HEK293 (cell line): ENCODE measurements at regions not wholly inside any gene's neighbourhood (a gene's known extent, or its start where the extent isn't known, plus 50 kb on each side); places are given as distances from the start of the nearest gene placed in this dataset.

ENCODE experiments used
- CTCF ChIA-PET: fragments of 350-600 bp; formaldehyde crosslinking; extraction: SDS; loops from one replicate; lab custom pipeline; 2021; ENCODE audit warnings: antibody characterized with exemption; lab: Yijun Ruan, JAX
- POLR2A ChIA-PET: fragments of 300-600 bp; formaldehyde crosslinking; extraction: SDS; loops from one replicate; lab custom pipeline; 2020; ENCODE audit warnings: antibody characterized with exemption, inconsistent platforms; lab: Yijun Ruan, JAX
- H3K27ac ChIP-seq: fragments of 200-500 bp; sonication (Bioruptor generic); 2 replicates; pipeline ENCODE4 v1.5.1; 2014; ENCODE audit warnings: low read depth, low read length, control low read depth, inconsistent platforms; ENCODE audit errors: extremely low read depth
- H3K36me3 ChIP-seq, 2 experiments: fragments of 200-500 bp in 1 of 2; sonication (Bioruptor generic) in 1 of 2; 1 replicate in 1 of 2; 2 replicates in 1 of 2; pipeline ENCODE4 v1.5.1; 2014 to 2017; ENCODE audit warnings: inconsistent platforms in 2 of 2, low read length in 2 of 2; ENCODE audit not compliant: control insufficient read depth in 2 of 2, insufficient read depth in 1 of 2
- H3K4me1 ChIP-seq: fragments of 200-500 bp; sonication (Bioruptor generic); 2 replicates; pipeline ENCODE4 v1.5.1; 2014; ENCODE audit warnings: mild to moderate bottlenecking, low read length, inconsistent platforms; ENCODE audit not compliant: control insufficient read depth, insufficient read depth
- H3K4me3 ChIP-seq: 2 replicates; pipeline ENCODE4 v1.5.1; 2011; ENCODE audit warnings: low read depth, mild to moderate bottlenecking, control low read depth, low read length, moderate library complexity
- H3K9me3 ChIP-seq: fragments of 200-500 bp; sonication (Bioruptor generic); 2 replicates; pipeline ENCODE4 v1.5.1; 2014; ENCODE audit warnings: low read depth, low read length, inconsistent platforms; ENCODE audit not compliant: control insufficient read depth, insufficient read depth
- SALL2 ChIP-seq: fragments of 450-650 bp; formaldehyde crosslinking; IDR thresholded peaks from 2 replicates; pipeline ENCODE4 v1.5.0; 2017; ENCODE audit warnings: missing biosample characterization, mild to moderate bottlenecking, missing genetic modification characterization, borderline replicate concordance
- ZEB2 ChIP-seq: fragments of 450-650 bp; formaldehyde crosslinking; IDR thresholded peaks from 2 replicates; pipeline ENCODE4 v1.5.1; 2016; ENCODE audit warnings: missing biosample characterization, missing genetic modification characterization
- ZFP69B ChIP-seq: fragments of 450-650 bp; formaldehyde crosslinking; IDR thresholded peaks from 2 replicates; pipeline ENCODE4 v1.5.1; 2016; ENCODE audit warnings: missing biosample characterization, missing genetic modification characterization
- ZNF112 ChIP-seq: fragments of 450-650 bp; formaldehyde crosslinking; IDR thresholded peaks from 2 replicates; pipeline ENCODE4 v1.5.0; 2017; ENCODE audit warnings: missing biosample characterization, missing genetic modification characterization
- ZNF114 ChIP-seq: fragments of 450-650 bp; formaldehyde crosslinking; IDR thresholded peaks from 2 replicates; pipeline ENCODE4 v1.5.0; 2017; ENCODE audit warnings: missing biosample characterization, missing genetic modification characterization
- ZNF19 ChIP-seq: fragments of 450-650 bp; formaldehyde crosslinking; IDR thresholded peaks from 2 replicates; pipeline ENCODE4; 2016; ENCODE audit warnings: missing biosample characterization, missing genetic modification characterization, low read depth
- ZNF274 ChIP-seq, 2 experiments: fragments of 200-500 bp in 1 of 2; fragments of 450-650 bp in 1 of 2; sonication (Bioruptor generic) in 1 of 2; formaldehyde crosslinking in 1 of 2; IDR thresholded peaks; 2 replicates each; pipeline versions ENCODE4 v1.5.1 to v1.6.1; 2014 to 2016; ENCODE audit warnings: borderline replicate concordance in 1 of 2, inconsistent platforms in 1 of 2, low read length in 1 of 2, missing biosample characterization in 1 of 2, missing genetic modification characterization in 1 of 2
- ZNF510 ChIP-seq: fragments of 450-650 bp; formaldehyde crosslinking; IDR thresholded peaks from 2 replicates; pipeline ENCODE4 v1.5.1; 2018; ENCODE audit warnings: mild to moderate bottlenecking, missing genetic modification characterization, missing biosample characterization; ENCODE audit not compliant: insufficient replicate concordance
- ZNF514 ChIP-seq: fragments of 450-650 bp; formaldehyde crosslinking; IDR thresholded peaks from 2 replicates; pipeline ENCODE4 v1.5.1; 2016; ENCODE audit warnings: missing biosample characterization, missing genetic modification characterization
- ZNF529 ChIP-seq: fragments of 450-650 bp; formaldehyde crosslinking; IDR thresholded peaks from 2 replicates; pipeline ENCODE4 v1.5.1; 2017; ENCODE audit warnings: missing genetic modification characterization, missing biosample characterization; ENCODE audit not compliant: insufficient replicate concordance
- ZNF610 ChIP-seq: fragments of 450-650 bp; formaldehyde crosslinking; IDR thresholded peaks from 2 replicates; pipeline ENCODE4 v1.5.1; 2016; ENCODE audit warnings: missing biosample characterization, missing genetic modification characterization, borderline replicate concordance
- ZNF626 ChIP-seq: fragments of 450-650 bp; sonication (Bioruptor Pico); formaldehyde crosslinking; IDR thresholded peaks from 2 replicates; pipeline ENCODE4 v1.5.1; 2018; ENCODE audit warnings: missing biosample characterization, missing genetic modification characterization, inconsistent platforms
- ZNF837 ChIP-seq: fragments of 450-650 bp; formaldehyde crosslinking; IDR thresholded peaks from 2 replicates; pipeline ENCODE4 v1.5.1; 2016; ENCODE audit warnings: missing biosample characterization, missing genetic modification characterization
- TF ChIP-seq, protein P1 (sequence below): fragments of 450-650 bp; formaldehyde crosslinking; conservative IDR thresholded peaks from 2 replicates; pipeline ENCODE4 v1.5.1; 2016; ENCODE audit warnings: low read depth, missing biosample characterization, missing genetic modification characterization
- TF ChIP-seq, protein P2 (sequence below): fragments of 450-650 bp; formaldehyde crosslinking; optimal IDR thresholded peaks from 2 replicates; pipeline ENCODE3; 2016; ENCODE audit warnings: missing biosample characterization, mild to moderate bottlenecking, missing genetic modification characterization
- TF ChIP-seq, protein P3 (sequence below): fragments of 450-650 bp; formaldehyde crosslinking; IDR thresholded peaks from 2 replicates; pipeline ENCODE4 v1.5.1; 2016; ENCODE audit warnings: missing biosample characterization, missing genetic modification characterization

DNA sequence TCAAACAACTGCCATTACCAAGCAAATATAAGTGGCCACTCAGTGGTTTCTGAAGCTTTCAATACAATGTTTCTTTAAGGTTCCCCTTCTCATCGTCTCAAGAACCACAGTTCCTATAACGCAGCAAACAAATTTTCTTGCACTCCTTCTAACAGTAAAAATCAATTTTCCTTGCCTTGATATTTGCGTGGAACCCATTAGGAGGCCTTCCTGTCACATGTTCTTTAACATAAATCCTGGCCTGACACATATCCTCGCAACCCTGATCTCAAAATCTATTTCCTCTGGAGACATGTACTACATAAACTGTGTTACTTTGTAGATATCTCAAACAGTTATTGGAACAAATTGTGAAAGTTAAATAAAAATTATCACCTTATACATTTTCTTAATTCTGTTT lies 65.9 kb upstream of the MANEA start:
- POLR2A ChIA-PET: no interaction called here

DNA sequence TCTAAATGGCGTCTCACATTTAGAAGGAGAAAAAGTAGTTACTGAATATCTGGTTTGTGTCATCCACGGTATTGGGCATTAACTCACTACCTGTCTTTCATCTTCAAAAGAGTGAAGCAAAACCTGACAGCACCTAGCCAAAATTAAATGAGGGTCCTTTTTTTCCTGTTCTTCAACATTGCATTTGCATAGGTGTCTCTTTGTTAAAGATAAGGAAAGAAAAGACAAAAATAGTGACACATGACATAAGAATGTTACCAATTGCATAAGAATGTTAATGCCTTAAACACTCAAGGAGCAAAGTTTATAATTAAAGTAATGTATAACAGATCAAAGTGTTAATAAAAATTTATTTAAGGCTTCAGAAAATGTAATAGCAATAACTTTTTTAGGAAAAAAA lies 61.4 kb upstream of the MANEA start:
- no peak for TF ChIP-seq ZNF610 (tag by site-specific recombination)
- TF ChIP-seq ZNF514: no peak
- TF ChIP-seq, protein P1, sequence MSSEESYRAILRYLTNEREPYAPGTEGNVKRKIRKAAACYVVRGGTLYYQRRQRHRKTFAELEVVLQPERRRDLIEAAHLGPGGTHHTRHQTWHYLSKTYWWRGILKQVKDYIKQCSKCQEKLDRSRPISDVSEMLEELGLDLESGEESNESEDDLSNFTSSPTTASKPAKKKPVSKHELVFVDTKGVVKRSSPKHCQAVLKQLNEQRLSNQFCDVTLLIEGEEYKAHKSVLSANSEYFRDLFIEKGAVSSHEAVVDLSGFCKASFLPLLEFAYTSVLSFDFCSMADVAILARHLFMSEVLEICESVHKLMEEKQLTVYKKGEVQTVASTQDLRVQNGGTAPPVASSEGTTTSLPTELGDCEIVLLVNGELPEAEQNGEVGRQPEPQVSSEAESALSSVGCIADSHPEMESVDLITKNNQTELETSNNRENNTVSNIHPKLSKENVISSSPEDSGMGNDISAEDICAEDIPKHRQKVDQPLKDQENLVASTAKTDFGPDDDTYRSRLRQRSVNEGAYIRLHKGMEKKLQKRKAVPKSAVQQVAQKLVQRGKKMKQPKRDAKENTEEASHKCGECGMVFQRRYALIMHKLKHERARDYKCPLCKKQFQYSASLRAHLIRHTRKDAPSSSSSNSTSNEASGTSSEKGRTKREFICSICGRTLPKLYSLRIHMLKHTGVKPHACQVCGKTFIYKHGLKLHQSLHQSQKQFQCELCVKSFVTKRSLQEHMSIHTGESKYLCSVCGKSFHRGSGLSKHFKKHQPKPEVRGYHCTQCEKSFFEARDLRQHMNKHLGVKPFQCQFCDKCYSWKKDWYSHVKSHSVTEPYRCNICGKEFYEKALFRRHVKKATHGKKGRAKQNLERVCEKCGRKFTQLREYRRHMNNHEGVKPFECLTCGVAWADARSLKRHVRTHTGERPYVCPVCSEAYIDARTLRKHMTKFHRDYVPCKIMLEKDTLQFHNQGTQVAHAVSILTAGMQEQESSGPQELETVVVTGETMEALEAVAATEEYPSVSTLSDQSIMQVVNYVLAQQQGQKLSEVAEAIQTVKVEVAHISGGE (tag by site-specific recombination): no peak
- no peak for TF ChIP-seq ZFP69B (tag by site-specific recombination)
- no peak for TF ChIP-seq ZNF112 (tag by site-specific recombination)
- TF ChIP-seq ZNF510 (tag by site-specific recombination): no peak
- TF ChIP-seq ZNF837 (tag by site-specific recombination): no peak
- no peak for TF ChIP-seq ZNF626 (tag by site-specific recombination)
- Histone ChIP-seq H3K36me3 (no peaks in the 10 kb centered on the region), H3K4me1 (no peaks in the 10 kb centered on the region), H3K4me3 (no peak overlapping the region), H3K9me3 (no peaks in the 10 kb centered on the region), H3K27ac (no peak overlapping the region)
- POLR2A ChIA-PET: no interaction called here
- CTCF ChIA-PET: no interaction called here

More for the DNA sequence above, 65.9 kb upstream of the MANEA start:
- Histone ChIP-seq H3K9me3 (no peaks in the 10 kb centered on the region), H3K4me1 (no peaks in the 10 kb centered on the region), H3K36me3 (no peaks in the 10 kb centered on the region), H3K4me3 (no peak overlapping the region), H3K27ac (no peak overlapping the region)
- TF ChIP-seq SALL2 (tag by site-specific recombination) (no peak), ZNF19 (tag by site-specific recombination) (no peak), ZNF274 (IDR thresholded peaks at IDR 0.05; ENCODE audit: low read length) (no peak), ZNF274 (tag by site-specific recombination; IDR thresholded peaks at IDR 0.05; ENCODE audit: borderline replicate concordance) (no peak), ZNF112 (tag by site-specific recombination) (no peak), ZEB2 (tag by site-specific recombination) (no peak), ZNF529 (no peak), ZNF114 (tag by site-specific recombination) (no peak)
- TF ChIP-seq, protein P1 (tag by site-specific recombination): no peak
- TF ChIP-seq, protein P2, sequence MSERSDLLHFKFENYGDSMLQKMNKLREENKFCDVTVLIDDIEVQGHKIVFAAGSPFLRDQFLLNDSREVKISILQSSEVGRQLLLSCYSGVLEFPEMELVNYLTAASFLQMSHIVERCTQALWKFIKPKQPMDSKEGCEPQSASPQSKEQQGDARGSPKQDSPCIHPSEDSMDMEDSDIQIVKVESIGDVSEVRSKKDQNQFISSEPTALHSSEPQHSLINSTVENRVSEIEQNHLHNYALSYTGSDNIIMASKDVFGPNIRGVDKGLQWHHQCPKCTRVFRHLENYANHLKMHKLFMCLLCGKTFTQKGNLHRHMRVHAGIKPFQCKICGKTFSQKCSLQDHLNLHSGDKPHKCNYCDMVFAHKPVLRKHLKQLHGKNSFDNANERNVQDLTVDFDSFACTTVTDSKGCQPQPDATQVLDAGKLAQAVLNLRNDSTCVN (tag by site-specific recombination): no peak
- TF ChIP-seq, protein P3, sequence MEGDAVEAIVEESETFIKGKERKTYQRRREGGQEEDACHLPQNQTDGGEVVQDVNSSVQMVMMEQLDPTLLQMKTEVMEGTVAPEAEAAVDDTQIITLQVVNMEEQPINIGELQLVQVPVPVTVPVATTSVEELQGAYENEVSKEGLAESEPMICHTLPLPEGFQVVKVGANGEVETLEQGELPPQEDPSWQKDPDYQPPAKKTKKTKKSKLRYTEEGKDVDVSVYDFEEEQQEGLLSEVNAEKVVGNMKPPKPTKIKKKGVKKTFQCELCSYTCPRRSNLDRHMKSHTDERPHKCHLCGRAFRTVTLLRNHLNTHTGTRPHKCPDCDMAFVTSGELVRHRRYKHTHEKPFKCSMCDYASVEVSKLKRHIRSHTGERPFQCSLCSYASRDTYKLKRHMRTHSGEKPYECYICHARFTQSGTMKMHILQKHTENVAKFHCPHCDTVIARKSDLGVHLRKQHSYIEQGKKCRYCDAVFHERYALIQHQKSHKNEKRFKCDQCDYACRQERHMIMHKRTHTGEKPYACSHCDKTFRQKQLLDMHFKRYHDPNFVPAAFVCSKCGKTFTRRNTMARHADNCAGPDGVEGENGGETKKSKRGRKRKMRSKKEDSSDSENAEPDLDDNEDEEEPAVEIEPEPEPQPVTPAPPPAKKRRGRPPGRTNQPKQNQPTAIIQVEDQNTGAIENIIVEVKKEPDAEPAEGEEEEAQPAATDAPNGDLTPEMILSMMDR: no peak
- CTCF ChIA-PET: interaction anchor here (0.6 to 0.7 kb wide), 2 partner anchors 11 to 383 kb away, joined by 3 read pairs; no protein-coding TSS in a partner anchor
